H9 (cell line): ENCODE measurements at regions not wholly inside any gene's neighbourhood (a gene's known extent, or its start where the extent isn't known, plus 50 kb on each side); places are given as distances from the start of the nearest gene placed in this dataset.
"Not testable (repeated sequence)": the region's sequence is repeated elsewhere in the genome, so short reads cannot be mapped to it uniquely, and the experiment has no call there.

Experiments
- DNase-seq: peaks from one replicate; pipeline ENCODE4 v3.0.0-alpha.2; 2017
- H2AFZ ChIP-seq: one replicate; pipeline ENCODE4 v1.6.1; 2013; ENCODE audit warnings: mild to moderate bottlenecking, low read length, control low read depth, moderate library complexity
- H2AK5ac ChIP-seq: 2 replicates; pipeline ENCODE4 v1.6.1; 2013; ENCODE audit warnings: low read length, control low read depth, mixed read lengths; ENCODE audit not compliant: insufficient read length
- H2BK120ac ChIP-seq: one replicate; pipeline ENCODE4 v1.6.1; 2013; ENCODE audit warnings: low read depth, mild to moderate bottlenecking, low read length, control low read depth, inconsistent platforms; ENCODE audit not compliant: poor library complexity, severe bottlenecking
- H2BK12ac ChIP-seq: 2 replicates; pipeline ENCODE4 v1.6.1; 2013; ENCODE audit warnings: low read length, control low read depth, mixed read lengths, low read depth; ENCODE audit not compliant: insufficient read length
- H2BK15ac ChIP-seq: 2 replicates; pipeline ENCODE4 v1.6.1; 2013; ENCODE audit warnings: low read depth, low read length, control low read depth
- H2BK20ac ChIP-seq: one replicate; pipeline ENCODE4 v1.6.1; 2013; ENCODE audit warnings: low read depth, mild to moderate bottlenecking, low read length, control low read depth, inconsistent platforms; ENCODE audit not compliant: poor library complexity, severe bottlenecking
- H2BK5ac ChIP-seq: 2 replicates; pipeline ENCODE4 v1.6.1; 2013; ENCODE audit warnings: low read length, control low read depth, mixed read lengths; ENCODE audit not compliant: insufficient read length
- H3K14ac ChIP-seq: 2 replicates; pipeline ENCODE4 v1.6.1; 2013; ENCODE audit warnings: low read length, control low read depth; ENCODE audit not compliant: insufficient read depth
- H3K18ac ChIP-seq: 2 replicates; pipeline ENCODE4 v1.6.1; 2013; ENCODE audit warnings: low read depth, mild to moderate bottlenecking, mixed read lengths, low read length, control low read depth; ENCODE audit not compliant: insufficient read length
- H3K23ac ChIP-seq: 2 replicates; pipeline ENCODE4 v1.6.1; 2013; ENCODE audit warnings: low read length, control low read depth, mixed read lengths, low read depth; ENCODE audit not compliant: insufficient read length
- H3K23me2 ChIP-seq: 2 replicates; pipeline ENCODE4 v1.6.1; 2013; ENCODE audit warnings: low read depth, mild to moderate bottlenecking, mixed read lengths, low read length, control low read depth; ENCODE audit not compliant: insufficient read length, poor library complexity, severe bottlenecking
- H3K27ac ChIP-seq: 2 replicates; pipeline ENCODE4 v1.5.1; 2013; ENCODE audit warnings: low read length, control low read depth, mixed read lengths, low read depth; ENCODE audit not compliant: insufficient read length
- H3K27me3 ChIP-seq: 2 replicates; pipeline ENCODE4 v1.6.1; 2013; ENCODE audit warnings: low read length, control low read depth, inconsistent platforms; ENCODE audit not compliant: insufficient read depth
- H3K4ac ChIP-seq: 2 replicates; pipeline ENCODE4 v1.6.1; 2013; ENCODE audit warnings: low read depth, mild to moderate bottlenecking, control low read depth, inconsistent platforms, low read length, moderate library complexity
- H3K4me1 ChIP-seq: 2 replicates; pipeline ENCODE4 v1.6.1; 2013; ENCODE audit warnings: low read length, control low read depth, inconsistent platforms; ENCODE audit not compliant: insufficient read depth
- H3K4me2 ChIP-seq: 2 replicates; pipeline ENCODE4 v1.6.1; 2013; ENCODE audit warnings: low read length, control low read depth, mixed read lengths; ENCODE audit not compliant: insufficient read length, insufficient read depth
- H3K56ac ChIP-seq: 2 replicates; pipeline ENCODE4 v1.6.1; 2013; ENCODE audit warnings: low read depth, mild to moderate bottlenecking, mixed read lengths, low read length, control low read depth; ENCODE audit not compliant: insufficient read length
- H3K79me1 ChIP-seq: 2 replicates; pipeline ENCODE4 v1.6.1; 2013; ENCODE audit warnings: low read depth, mild to moderate bottlenecking, moderate library complexity, low read length, control low read depth, inconsistent platforms; ENCODE audit not compliant: insufficient read depth, poor library complexity, severe bottlenecking
- H3K79me2 ChIP-seq: 2 replicates; pipeline ENCODE4 v1.6.1; 2013; ENCODE audit warnings: low read length, control low read depth, inconsistent platforms; ENCODE audit not compliant: insufficient read depth
- H3K9ac ChIP-seq: 2 replicates; pipeline ENCODE4 v1.6.1; 2013; ENCODE audit warnings: low read length, control low read depth, mixed read lengths; ENCODE audit not compliant: insufficient read length; ENCODE audit errors: extremely low read depth
- H3K9me3 ChIP-seq: one replicate; pipeline ENCODE4 v1.6.1; 2013; ENCODE audit warnings: low read depth, low read length, inconsistent platforms; ENCODE audit not compliant: control insufficient read depth
- H3T11ph ChIP-seq: one replicate; pipeline ENCODE4 v1.6.1; 2013; ENCODE audit warnings: mild to moderate bottlenecking, low read length, control low read depth, inconsistent platforms
- H4K20me1 ChIP-seq: one replicate; pipeline ENCODE4 v1.6.1; 2013; ENCODE audit not compliant: control insufficient read depth, insufficient read length, insufficient read depth
- H4K5ac ChIP-seq: 2 replicates; pipeline ENCODE4 v1.6.1; 2013; ENCODE audit warnings: low read depth, mild to moderate bottlenecking, mixed read lengths, low read length, control low read depth; ENCODE audit not compliant: insufficient read length
- H4K8ac ChIP-seq: replicated peaks from 2 replicates; pipeline ENCODE4 v1.6.1; 2013; ENCODE audit warnings: low read length, control low read depth, mixed read lengths, low read depth; ENCODE audit not compliant: insufficient read length
- H4K91ac ChIP-seq: 2 replicates; pipeline ENCODE4 v1.6.1; 2013; ENCODE audit warnings: low read depth, mild to moderate bottlenecking, moderate library complexity, mixed read lengths, low read length, control low read depth; ENCODE audit not compliant: insufficient read length
- H3K27ac Mint-ChIP-seq, 3 experiments: 2 replicates in 2 of 3; 3 replicates in 1 of 3; pipeline ENCODE4 v1.8.0; 2020 to 2021; ENCODE audit warnings: mixed read lengths in 3 of 3, mild to moderate bottlenecking in 1 of 3, moderate library complexity in 1 of 3
- H3K27me3 Mint-ChIP-seq: 2 replicates; pipeline ENCODE4 v1.8.0; 2021; ENCODE audit warnings: low read depth, mild to moderate bottlenecking, moderate library complexity, mixed read lengths
- H3K36me3 Mint-ChIP-seq, 3 experiments: 2 replicates in 2 of 3; 3 replicates in 1 of 3; pipeline ENCODE4 v1.8.0; 2020 to 2021; ENCODE audit warnings: low read depth in 3 of 3, mixed read lengths in 3 of 3; ENCODE audit not compliant: insufficient read depth in 1 of 3
- H3K4me1 Mint-ChIP-seq, 2 experiments: 2 replicates each; pipeline ENCODE4 v1.8.0; 2020; ENCODE audit warnings: mixed read lengths in 2 of 2
- H3K4me3 Mint-ChIP-seq, 2 experiments: 2 replicates in 1 of 2; 3 replicates in 1 of 2; pipeline ENCODE4 v1.8.0; 2020 to 2021; ENCODE audit warnings: mild to moderate bottlenecking in 2 of 2, mixed read lengths in 2 of 2, moderate library complexity in 1 of 2
- H3K9me3 Mint-ChIP-seq, 2 experiments: 2 replicates in 1 of 2; 3 replicates in 1 of 2; pipeline ENCODE4 v1.8.0; 2020; ENCODE audit warnings: mild to moderate bottlenecking in 2 of 2, mixed read lengths in 2 of 2, moderate library complexity in 1 of 2
- WGBS: extraction: QIAGEN DNeasy Blood & Tissue Kit; methylation state at CpG from one replicate; pipeline ENCODE4 v1.1.7; 2013; ENCODE audit warnings: missing lambda C conversion rate, low lambda C conversion rate, mixed read lengths; ENCODE audit not compliant: insufficient read length; ENCODE audit errors: extremely low coverage; 5-methylcytosine and 5-hydroxymethylcytosine counted together

- H3K36me3 Mint-ChIP-seq, H2BK15ac ChIP-seq, H2BK120ac ChIP-seq, H3K23me2 ChIP-seq, H3K4me1 ChIP-seq, H3K23ac ChIP-seq, H3K4me2 ChIP-seq, H3K56ac ChIP-seq, H3K4me1 Mint-ChIP-seq, H3K27ac ChIP-seq, H3K4ac ChIP-seq, H3K9me3 Mint-ChIP-seq, H3T11ph ChIP-seq, H3K9me3 ChIP-seq, H2BK20ac ChIP-seq, H2AFZ ChIP-seq, H4K20me1 ChIP-seq, H3K14ac ChIP-seq, H3K79me2 ChIP-seq, H2AK5ac ChIP-seq, H2BK12ac ChIP-seq, H3K79me1 ChIP-seq, H4K91ac ChIP-seq, H3K27ac Mint-ChIP-seq, H4K5ac ChIP-seq, H3K18ac ChIP-seq, H4K8ac ChIP-seq, H3K9ac ChIP-seq, H3K27me3 ChIP-seq, H2BK5ac ChIP-seq: not testable (repeated sequence)
- peaks cover 16% of the 10 kb centered on the region for H3K27me3 Mint-ChIP-seq
- peak overlapping the region; percentile 75 to 93 for H3K4me3 Mint-ChIP-seq
- no CpG with 5 or more reads among the region's 41 CpGs for WGBS
- peak; percentile 58 for DNase-seq
Measured at GRCh38 chr1:145475369-145475915, 50.0 kb upstream of the NBPF20 start.
